ENCODE measurements at regions not wholly inside any gene's neighbourhood (a gene's known extent, or its start where the extent isn't known, plus 50 kb on each side); places are given as distances from the start of the nearest gene placed in this dataset.
"Not testable (repeated sequence)": the region's sequence is repeated elsewhere in the genome, so short reads cannot be mapped to it uniquely, and the experiment has no call there.

- no peak for DNase-seq (ENCODE audit: low read depth)
Measured at GRCh38 chr2:14827226-14828023, 194.9 kb downstream of the LRATD1 start.

DNA sequence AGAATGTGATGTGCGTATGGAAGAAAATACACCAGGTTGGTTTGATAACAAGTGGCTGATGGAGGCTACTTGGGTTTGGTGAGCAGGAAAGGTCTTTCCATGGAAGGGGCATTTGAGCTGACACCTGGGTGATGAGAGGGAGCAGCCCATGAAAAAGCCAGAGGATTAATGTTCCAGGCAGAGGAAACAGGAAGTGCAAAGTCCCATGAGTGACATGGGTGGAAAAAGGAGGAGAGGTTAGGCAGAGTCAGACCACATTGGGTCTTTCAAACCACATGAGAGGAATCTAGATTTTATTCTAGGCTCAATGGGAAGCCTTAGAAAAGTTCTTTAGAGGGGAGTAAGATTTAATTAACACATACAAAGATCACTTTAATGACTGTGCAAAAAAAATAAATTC, 195.7 kb downstream of the LRATD1 start:
- no peak for DNase-seq (ENCODE audit: low read depth)

- no peak for DNase-seq (ENCODE audit: low read depth)
Measured at GRCh38 chr2:14828968-14829367, 196.5 kb downstream of the LRATD1 start.

GRCh38 chr2:14831458-14831857, 198.9 kb downstream of the LRATD1 start:
- DNase-seq (ENCODE audit: low read depth), result no peak

DNA sequence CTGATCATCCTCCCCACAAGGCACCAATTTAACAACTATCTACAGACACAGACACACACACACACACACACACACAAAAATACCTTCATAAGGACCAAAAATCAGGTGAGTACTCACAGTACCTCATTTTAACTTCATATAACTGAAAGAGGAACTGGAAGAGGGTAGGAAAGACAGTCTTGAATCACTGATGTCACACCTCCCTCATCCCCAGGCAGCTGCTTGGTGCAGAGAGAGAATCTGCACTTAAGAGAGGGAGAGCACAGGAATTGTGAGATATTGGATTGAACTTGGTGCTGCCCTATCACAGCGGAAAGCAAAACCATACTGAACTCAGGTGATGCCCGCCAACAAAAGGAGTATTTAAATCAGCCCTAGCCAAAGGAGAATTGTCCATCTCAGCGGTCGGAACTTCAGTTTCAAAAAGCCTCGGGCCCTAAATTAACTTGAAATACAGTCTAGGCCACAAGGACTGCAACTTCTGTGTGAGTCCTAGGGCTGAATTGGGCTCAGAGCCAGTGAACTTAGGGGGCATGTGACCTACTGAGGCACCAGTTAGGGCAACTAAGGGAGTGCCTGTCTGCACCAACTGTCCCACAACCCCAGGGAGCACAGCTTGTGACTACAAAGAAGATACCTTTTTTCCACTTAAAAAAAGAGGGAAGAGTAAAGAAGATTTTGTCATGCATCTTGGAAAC, 211.1 kb downstream of the LRATD1 start:
- DNase-seq (ENCODE audit: low read depth), result no peak

DNA sequence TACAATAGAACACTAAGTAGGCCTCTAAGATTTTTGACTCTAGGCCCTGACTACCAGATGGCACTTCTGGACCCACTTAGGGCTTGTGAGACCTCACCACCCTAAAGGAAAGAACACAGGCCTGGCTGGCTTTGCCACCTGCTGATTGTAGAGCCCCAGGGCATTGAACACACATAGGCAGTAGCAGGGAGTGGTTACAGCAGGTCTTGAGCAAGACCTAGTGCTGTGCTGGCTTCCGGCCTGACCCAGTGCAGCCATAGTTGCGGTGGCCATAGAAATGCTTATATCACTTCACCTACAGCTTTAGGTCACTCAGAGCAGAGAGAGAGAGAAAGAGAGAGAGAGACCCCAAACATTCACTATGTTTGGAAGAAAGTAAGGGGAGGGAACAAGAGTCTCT, 223.2 kb downstream of the LRATD1 start:
- DNase-seq (ENCODE audit: low read depth), result no peak

- no peak for DNase-seq (ENCODE audit: low read depth)
Measured at GRCh38 chr2:14861181-14861580, 228.7 kb downstream of the LRATD1 start.

GRCh38 chr2:14866736-14867352, 234.3 kb downstream of the LRATD1 start:
- no peak for DNase-seq (ENCODE audit: low read depth)

- no peak for DNase-seq (ENCODE audit: low read depth)
Measured at GRCh38 chr2:14867853-14868252, 235.3 kb downstream of the LRATD1 start.

DNA sequence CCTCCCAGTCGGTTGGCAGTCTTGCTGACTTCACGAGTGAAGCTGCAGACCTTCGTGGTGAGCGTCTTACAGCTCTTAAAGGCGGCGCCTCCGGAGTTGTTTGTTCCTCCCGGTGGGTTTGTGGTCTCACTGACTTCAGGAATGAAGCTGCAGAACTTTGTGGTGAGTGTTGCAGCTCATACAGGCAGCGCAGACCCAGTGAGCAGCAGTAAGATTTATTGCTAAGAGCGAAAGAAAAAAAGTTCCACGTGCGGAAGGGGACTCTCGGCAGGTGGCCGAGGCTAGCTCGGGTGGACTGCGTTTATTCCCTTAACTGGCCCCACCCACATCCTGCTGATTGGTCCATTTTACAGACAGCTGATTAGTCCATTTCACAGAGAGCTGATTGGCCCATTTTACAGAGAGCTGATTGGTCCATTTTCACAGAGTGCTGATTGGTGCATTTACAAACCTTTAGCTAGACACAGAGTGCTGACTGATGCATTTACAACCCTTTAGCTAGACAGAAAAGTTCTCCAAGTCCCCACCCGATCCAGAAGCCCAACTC, 240.3 kb downstream of the LRATD1 start:
- no peak for DNase-seq (ENCODE audit: low read depth)

DNA sequence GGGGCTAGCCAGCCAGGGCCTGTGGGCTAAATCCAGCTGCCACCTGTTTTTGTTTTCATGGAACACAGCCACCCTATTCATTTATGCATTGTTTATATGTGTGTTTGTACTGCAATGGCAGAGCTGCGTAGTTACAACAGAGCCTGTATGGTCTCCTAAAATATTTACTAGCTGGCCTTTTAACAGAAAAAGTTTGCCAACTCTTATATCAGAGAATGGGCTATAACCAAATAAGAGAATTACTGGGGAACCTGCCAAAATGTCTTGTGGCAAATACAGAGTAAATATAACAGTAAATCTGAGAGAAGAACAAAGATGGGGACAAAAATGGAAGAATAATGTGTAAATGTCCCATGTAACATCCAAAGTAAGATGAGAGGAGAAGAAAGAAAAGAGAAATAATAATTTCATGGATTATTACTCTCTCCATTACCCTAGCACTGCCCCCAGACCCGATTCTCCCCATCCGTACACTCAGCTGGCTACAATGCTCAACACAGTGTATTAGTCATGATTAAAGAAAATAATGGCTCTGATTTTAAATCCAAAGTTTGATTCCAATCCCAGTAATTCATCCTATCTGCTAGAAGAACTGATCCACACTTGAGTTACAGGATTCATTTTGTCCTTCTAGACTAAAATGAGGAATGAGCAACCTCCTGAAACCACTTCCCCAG, 249.3 kb downstream of the LRATD1 start:
- DNase-seq (ENCODE audit: low read depth), result no peak

- no peak for DNase-seq (ENCODE audit: low read depth)
Measured at GRCh38 chr2:14884651-14885050, 252.1 kb downstream of the LRATD1 start.

GRCh38 chr2:14891546-14891945, 259.0 kb downstream of the LRATD1 start:
- DNase-seq (ENCODE audit: low read depth), result no peak

- DNase-seq (ENCODE audit: low read depth), result no peak
Measured at GRCh38 chr2:14896330-14897030, 264.0 kb downstream of the LRATD1 start.

GRCh38 chr2:14899621-14900414, 267.3 kb downstream of the LRATD1 start:
- no peak for DNase-seq (ENCODE audit: low read depth)

DNA sequence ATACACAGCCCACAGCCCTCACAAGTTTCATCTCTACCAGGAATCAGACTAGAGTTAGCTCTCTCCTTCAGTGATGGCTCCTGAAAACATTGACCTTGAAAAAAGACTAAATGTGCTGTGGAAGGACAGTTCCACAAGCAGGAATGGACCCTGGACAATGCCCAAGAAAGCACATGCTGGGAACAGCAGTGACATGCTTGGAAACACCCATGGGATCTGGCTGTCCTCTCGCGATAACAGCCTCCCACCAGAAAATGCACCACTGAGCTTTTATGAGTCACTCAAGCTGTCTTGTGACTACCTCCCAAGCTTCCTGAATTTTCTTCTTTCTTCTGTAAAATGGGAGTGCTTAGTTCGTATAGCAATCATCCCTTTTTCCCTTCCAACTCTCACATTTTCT, 269.2 kb downstream of the LRATD1 start:
- no peak for DNase-seq (ENCODE audit: low read depth)

GRCh38 chr2:14902953-14903352, 270.4 kb downstream of the LRATD1 start:
- no peak for DNase-seq (ENCODE audit: low read depth)

DNA sequence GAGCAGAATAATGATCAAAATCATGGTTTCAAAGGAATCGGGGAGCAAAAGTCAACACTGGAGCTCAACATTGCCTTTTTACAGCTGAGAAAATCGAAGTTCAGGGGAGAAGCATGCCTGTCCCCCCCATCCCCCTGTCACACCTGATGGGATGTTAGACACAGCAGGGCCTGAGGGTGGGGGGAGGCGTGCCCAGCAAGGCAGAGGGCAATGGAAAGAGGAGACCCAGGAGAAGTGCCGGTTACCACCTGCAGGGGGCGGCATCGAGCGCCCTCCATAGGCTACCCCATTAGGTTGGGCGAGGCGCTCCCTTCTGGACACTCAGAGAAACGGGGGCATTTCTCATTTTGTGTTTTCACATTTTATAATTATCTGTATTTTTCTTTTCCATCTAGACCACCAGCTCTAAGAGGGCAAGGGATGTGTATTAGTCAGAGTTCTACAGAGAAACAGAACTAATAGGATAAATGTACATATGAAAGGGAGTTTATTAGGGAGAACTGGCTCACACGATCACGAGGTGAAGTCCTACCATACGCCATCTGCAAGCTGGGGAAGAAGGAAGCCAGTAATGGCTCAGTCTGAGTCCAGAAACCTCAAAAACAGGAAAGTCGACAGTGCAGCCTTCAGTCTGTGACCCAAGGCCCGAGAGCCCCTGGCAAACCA, 271.3 kb downstream of the LRATD1 start:
- DNase-seq (ENCODE audit: low read depth), result no peak

- DNase-seq (ENCODE audit: low read depth), result not testable (repeated sequence)
Measured at GRCh38 chr2:14904378-14904777, 271.9 kb downstream of the LRATD1 start.

GRCh38 chr2:14905571-14905970, 273.1 kb downstream of the LRATD1 start:
- no peak for DNase-seq (ENCODE audit: low read depth)
